Activated naive CD4-positive, alpha-beta T cell treated with anti-CD3 and anti-CD28 coated beads, Interleukin-2, amount 50 U/mL, for 72 hours (primary cell): ENCODE measurements at regions not wholly inside any gene's neighbourhood (a gene's known extent, or its start where the extent isn't known, plus 50 kb on each side); places are given as distances from the start of the nearest gene placed in this dataset.

Source experiments
- ATAC-seq, 2 donors: fragments of 150-1000 bp; cut with Tn5 transposase; 2 replicates each; pipeline ENCODE4 v1.10.0; 2021; ENCODE audit warnings: mild to moderate bottlenecking in 2 of 2, moderate library complexity in 2 of 2
- DNase-seq, 2 donors: peaks; one replicate each; pipeline ENCODE4 v3.0.0; 2021 to 2022; ENCODE audit warnings: low spot score in 2 of 2
- H3K27ac Mint-ChIP-seq, 2 donors: one replicate each; pipeline ENCODE4 v1.8.0; 2022; ENCODE audit warnings: mild to moderate bottlenecking in 2 of 2, mixed read lengths in 2 of 2
- H3K36me3 Mint-ChIP-seq, 2 donors: one replicate each; pipeline ENCODE4 v1.8.0; 2022; ENCODE audit warnings: mixed read lengths in 2 of 2
- H3K9me3 Mint-ChIP-seq, 2 donors: one replicate each; pipeline ENCODE4 v1.8.0; 2022; ENCODE audit warnings: mixed read lengths in 2 of 2

DNA sequence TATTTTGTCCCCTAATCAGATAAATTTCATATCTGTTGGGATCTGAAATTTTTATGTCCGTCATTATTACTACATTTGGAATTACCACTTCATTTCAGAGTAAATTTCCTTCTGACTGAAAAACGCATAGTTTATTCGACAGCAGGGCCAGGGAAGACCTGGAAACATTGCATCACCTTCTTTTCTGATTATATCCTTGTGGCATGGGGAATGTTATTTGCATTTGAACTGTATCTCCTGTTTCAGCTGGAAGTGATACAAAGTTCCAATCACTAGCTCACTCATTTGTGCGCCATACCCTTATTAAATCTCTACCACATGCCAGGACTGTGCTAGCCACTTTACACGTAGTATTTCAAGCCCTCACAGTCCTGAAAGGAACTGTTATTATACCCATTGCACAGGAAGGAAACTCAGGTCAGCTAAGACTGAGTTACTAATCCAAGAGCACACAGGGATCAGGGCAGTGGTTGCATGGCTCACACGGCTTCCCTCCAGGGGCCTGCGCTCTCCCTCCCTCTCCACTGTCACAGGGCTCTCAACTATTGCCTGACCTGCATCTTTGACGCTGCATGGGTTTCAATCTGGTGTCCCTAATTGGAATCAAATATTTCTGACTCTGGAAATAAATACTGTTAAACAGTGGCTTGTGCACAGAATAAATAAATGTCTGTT, 84.4 kb upstream of the NANOS1 start:
- Mint-ChIP-seq H3K27ac (no peak overlapping the region), H3K9me3 (no peaks in the 10 kb centered on the region), H3K36me3 (no peaks in the 10 kb centered on the region)
- no peak for DNase-seq
- no peak for ATAC-seq

DNA sequence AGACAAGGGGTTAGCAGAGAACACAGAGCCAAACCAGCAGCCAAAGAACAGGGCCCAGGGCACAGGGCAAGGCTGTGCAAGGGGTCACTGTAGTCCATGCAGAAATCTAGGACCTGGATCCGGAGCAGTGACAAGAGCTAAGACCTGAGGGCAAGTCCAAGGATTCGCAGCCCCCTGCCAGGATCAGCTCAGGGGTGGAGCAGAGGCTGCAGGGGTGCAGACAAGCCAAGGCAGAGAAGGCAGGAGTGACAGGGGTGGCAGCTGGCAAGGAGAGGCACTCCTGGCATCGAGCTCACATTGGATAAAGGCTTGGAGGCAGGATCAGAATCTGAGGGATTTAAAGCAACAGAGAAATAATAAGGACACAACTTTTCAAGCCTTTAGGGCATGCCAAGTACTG, 80.7 kb upstream of the NANOS1 start:
- ATAC-seq = no peak
- no peaks in the 10 kb centered on the region for H3K9me3 Mint-ChIP-seq
- H3K36me3 Mint-ChIP-seq = no peaks in the 10 kb centered on the region
- H3K27ac Mint-ChIP-seq = no peak overlapping the region
- DNase-seq = no peak

GRCh38 chr10:118950190-118950680, 79.3 kb upstream of the NANOS1 start:
- no peak overlapping the region for H3K27ac Mint-ChIP-seq
- DNase-seq (no peak), ATAC-seq (peak in 1 of 2 donors; percentile 41)
- no peaks in the 10 kb centered on the region for H3K36me3 Mint-ChIP-seq
- no peaks in the 10 kb centered on the region for H3K9me3 Mint-ChIP-seq

- H3K36me3 Mint-ChIP-seq = no peaks in the 10 kb centered on the region
- DNase-seq (no peak), ATAC-seq (no peak)
- H3K9me3 Mint-ChIP-seq = no peaks in the 10 kb centered on the region
- H3K27ac Mint-ChIP-seq = no peak overlapping the region
Measured at GRCh38 chr10:118950997-118951637, 78.4 kb upstream of the NANOS1 start.

GRCh38 chr10:118952493-118953295, 76.8 kb upstream of the NANOS1 start:
- no peak overlapping the region for H3K27ac Mint-ChIP-seq
- H3K36me3 Mint-ChIP-seq = no peaks in the 10 kb centered on the region
- DNase-seq (no peak), ATAC-seq (no peak)
- H3K9me3 Mint-ChIP-seq = no peaks in the 10 kb centered on the region

DNA sequence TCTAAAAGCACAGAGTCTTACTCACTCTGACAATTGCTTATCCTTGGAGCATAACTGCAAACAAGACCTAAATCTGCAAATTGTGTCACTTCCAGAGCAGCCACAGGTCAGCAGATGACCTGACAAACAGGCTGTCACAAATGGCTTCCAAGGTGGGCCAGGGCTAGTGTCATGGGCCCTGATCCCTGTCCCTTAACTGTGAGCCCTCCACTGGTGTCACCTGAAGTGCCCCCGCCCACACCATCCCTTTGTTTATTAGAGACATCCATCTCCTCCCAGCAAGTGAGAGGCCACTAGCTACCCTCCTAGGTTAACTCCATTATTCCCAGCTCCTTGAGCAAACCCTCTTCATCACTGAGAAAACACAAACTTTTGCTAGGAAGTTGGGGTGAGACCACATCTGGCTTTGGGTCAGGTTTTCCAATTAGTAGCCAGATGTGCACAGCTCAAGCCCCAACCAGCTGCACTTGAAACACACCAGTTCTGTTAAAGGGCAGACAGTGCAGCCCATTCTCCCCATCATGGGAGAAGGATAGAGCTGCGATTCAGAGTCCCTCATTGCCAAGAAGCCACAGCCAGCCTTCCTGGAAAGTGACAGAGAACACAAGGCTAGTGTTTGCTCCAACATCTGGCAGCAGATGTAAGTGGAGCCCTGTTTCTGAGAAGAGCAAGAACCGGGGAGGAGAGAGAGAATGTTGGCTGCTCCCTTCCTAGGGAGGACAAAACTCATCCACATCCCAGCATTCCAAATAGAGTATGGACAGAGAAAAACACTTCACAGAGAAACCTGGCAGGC, 75.7 kb upstream of the NANOS1 start:
- ATAC-seq = no peak
- Mint-ChIP-seq H3K9me3 (no peaks in the 10 kb centered on the region), H3K36me3 (no peaks in the 10 kb centered on the region), H3K27ac (no peak overlapping the region)
- no peak for DNase-seq

- Mint-ChIP-seq H3K27ac (no peak overlapping the region), H3K9me3 (no peaks in the 10 kb centered on the region), H3K36me3 (no peaks in the 10 kb centered on the region)
- DNase-seq (no peak), ATAC-seq (no peak)
Measured at GRCh38 chr10:118955531-118955930, 74.0 kb upstream of the NANOS1 start.

- Mint-ChIP-seq H3K9me3 (no peaks in the 10 kb centered on the region), H3K27ac (no peak overlapping the region), H3K36me3 (no peaks in the 10 kb centered on the region)
- ATAC-seq = no peak
- DNase-seq = no peak
Measured at GRCh38 chr10:118955951-118956801, 73.3 kb upstream of the NANOS1 start.

GRCh38 chr10:118956802-118957442, 72.6 kb upstream of the NANOS1 start:
- H3K9me3 Mint-ChIP-seq = no peaks in the 10 kb centered on the region
- H3K27ac Mint-ChIP-seq = no peak overlapping the region
- no peak for DNase-seq
- ATAC-seq = no peak
- H3K36me3 Mint-ChIP-seq = no peaks in the 10 kb centered on the region

- Mint-ChIP-seq H3K36me3 (no peaks in the 10 kb centered on the region), H3K9me3 (no peaks in the 10 kb centered on the region), H3K27ac (no peak overlapping the region)
- ATAC-seq (no peak), DNase-seq (no peak)
Measured at GRCh38 chr10:118957443-118957825, 72.1 kb upstream of the NANOS1 start.

- H3K27ac Mint-ChIP-seq = no peak overlapping the region
- ATAC-seq (no peak), DNase-seq (no peak)
- H3K9me3 Mint-ChIP-seq = no peaks in the 10 kb centered on the region
- H3K36me3 Mint-ChIP-seq = no peaks in the 10 kb centered on the region
Measured at GRCh38 chr10:118957966-118958365, 71.5 kb upstream of the NANOS1 start.

- Mint-ChIP-seq H3K9me3 (no peaks in the 10 kb centered on the region), H3K36me3 (no peaks in the 10 kb centered on the region), H3K27ac (no peak overlapping the region)
- no peak for ATAC-seq
- DNase-seq = no peak
Measured at GRCh38 chr10:118958559-118958958, 71.0 kb upstream of the NANOS1 start.

GRCh38 chr10:118958984-118959925, 70.3 kb upstream of the NANOS1 start:
- no peak for DNase-seq
- Mint-ChIP-seq H3K36me3 (no peaks in the 10 kb centered on the region), H3K9me3 (no peaks in the 10 kb centered on the region), H3K27ac (no peak overlapping the region)
- ATAC-seq = no peak

DNA sequence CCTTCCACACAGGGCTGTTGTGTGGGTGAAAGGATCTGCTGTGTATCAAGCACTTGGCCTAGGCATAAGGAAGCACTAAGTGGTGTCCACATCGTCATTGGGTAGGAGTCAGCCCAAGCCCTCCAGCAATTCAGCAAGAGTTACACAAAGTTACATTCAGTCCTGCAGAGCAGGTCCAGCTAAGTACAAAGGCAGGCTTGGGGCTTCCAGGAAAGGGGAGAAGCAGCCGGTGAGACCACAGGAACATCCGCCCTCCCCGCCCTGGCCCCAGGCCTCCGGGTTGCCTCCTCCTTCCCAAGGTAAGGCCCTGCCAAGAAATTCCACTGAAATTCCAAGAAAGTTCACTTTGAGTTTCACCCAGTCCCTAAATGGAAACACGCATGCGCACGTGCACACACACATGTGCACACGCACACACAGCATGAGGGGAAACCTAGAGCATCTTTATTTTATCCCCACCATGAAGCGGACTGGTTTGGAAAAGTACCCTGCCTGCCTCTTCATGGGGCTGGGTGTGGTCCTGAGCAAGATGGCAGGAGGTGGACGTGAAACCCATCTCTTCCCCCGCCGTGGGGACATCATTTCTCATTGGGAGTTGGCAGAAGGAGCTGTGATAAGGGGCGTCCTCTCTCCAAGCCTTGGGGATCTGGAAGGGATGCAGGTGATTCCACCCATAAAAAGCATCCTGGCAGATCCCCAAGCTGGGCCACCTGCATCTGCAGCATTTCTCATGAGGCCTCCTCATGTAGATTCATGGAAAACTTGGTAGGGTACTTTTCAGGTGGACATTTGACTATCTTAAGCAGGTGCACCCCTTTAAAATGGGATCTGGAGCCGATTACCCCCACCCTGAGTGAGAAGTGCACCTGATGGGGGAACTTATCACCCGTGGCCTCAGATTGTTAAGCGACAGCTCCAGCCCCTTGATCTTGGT, 69.1 kb upstream of the NANOS1 start:
- H3K36me3 Mint-ChIP-seq = no peaks in the 10 kb centered on the region

More for the DNA sequence above, 69.1 kb upstream of the NANOS1 start:
- no peak for ATAC-seq
- Mint-ChIP-seq H3K9me3 (no peaks in the 10 kb centered on the region), H3K27ac (no peak overlapping the region)
- no peak for DNase-seq
